Retinal pigment epithelial cell (primary cell): ENCODE measurements at regions not wholly inside any gene's neighbourhood (a gene's known extent, or its start where the extent isn't known, plus 50 kb on each side); places are given as distances from the start of the nearest gene placed in this dataset.
"Not testable (repeated sequence)": the region's sequence is repeated elsewhere in the genome, so short reads cannot be mapped to it uniquely, and the experiment has no call there.

ENCODE experiments used
- DNase-seq: peaks from one replicate; pipeline ENCODE4 v3.0.0-alpha.2; 2010; ENCODE audit warnings: low read depth
- H3K4me3 ChIP-seq: 2 replicates; pipeline ENCODE4 v1.5.1; 2011; ENCODE audit warnings: mild to moderate bottlenecking, low read length, control low read depth, moderate library complexity
- TF ChIP-seq, protein P1 (sequence below): conservative IDR thresholded peaks from 2 replicates; pipeline ENCODE4 v1.5.1; 2011; ENCODE audit warnings: low read depth, low read length, control low read depth, inconsistent platforms

DNA sequence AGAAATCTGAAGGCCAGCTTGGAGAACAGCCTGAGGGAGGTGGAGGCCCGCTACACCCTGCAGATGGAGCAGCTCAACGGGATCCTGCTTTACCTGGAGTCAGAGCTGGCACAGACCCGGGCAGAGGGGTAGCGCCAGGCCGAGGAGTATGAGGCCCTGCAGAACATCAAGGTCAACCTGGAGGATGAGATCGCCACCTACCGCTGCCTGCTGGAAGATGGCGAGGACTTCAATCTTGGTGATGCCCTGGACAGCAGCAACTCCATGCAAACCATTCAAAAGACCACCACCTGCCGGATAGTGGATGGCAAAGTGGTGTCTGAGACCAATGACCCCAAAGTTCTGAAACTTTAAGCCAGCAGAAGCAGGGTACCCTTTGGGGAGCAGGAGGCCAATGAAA, 318.4 kb downstream of the ZFHX3 start:
- not testable (repeated sequence) for DNase-seq, H3K4me3 ChIP-seq

DNA sequence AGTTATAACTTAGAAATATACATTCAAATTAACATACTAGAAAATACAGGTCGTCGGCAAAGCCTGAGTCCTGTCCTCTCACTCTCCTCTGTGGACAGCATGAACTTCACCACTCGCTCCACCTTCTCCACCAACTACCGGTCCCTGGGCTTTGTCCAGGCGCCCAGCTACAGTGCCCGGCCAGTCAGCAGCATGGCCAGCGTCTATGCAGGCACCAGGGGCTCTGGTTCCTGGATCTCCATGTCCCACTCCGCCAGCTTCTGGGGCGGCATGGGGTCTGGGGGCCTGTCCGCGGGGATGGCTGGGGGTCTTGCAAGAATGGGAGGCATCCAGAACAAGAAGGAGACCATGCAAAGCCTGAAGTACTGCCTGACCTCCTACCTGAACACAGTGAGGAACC, 319.4 kb downstream of the ZFHX3 start:
- no peak for DNase-seq
- TF ChIP-seq, protein P1, sequence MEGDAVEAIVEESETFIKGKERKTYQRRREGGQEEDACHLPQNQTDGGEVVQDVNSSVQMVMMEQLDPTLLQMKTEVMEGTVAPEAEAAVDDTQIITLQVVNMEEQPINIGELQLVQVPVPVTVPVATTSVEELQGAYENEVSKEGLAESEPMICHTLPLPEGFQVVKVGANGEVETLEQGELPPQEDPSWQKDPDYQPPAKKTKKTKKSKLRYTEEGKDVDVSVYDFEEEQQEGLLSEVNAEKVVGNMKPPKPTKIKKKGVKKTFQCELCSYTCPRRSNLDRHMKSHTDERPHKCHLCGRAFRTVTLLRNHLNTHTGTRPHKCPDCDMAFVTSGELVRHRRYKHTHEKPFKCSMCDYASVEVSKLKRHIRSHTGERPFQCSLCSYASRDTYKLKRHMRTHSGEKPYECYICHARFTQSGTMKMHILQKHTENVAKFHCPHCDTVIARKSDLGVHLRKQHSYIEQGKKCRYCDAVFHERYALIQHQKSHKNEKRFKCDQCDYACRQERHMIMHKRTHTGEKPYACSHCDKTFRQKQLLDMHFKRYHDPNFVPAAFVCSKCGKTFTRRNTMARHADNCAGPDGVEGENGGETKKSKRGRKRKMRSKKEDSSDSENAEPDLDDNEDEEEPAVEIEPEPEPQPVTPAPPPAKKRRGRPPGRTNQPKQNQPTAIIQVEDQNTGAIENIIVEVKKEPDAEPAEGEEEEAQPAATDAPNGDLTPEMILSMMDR: no peak
- H3K4me3 ChIP-seq: no peak overlapping the region

DNA sequence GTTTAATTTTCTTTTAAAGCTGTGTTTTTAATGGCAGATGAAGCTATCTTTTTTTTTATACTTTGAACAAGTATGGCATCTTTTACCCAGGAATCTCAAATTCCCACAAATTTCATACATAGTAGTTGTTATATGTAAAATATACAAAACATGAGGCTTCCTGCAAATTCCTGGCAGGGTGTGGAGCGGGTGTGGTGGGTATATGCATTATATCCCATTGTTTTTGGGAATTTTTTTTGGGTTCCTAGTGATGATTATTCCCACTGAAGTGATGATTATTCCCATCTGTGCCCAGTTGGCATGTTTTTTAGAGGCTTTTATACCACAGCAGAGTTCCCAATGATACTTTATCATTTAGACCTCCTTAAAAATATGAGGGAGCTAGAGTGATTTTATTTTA, 320.4 kb downstream of the ZFHX3 start:
- no peak for DNase-seq
- TF ChIP-seq, protein P1: no peak
- no peak overlapping the region for H3K4me3 ChIP-seq

DNA sequence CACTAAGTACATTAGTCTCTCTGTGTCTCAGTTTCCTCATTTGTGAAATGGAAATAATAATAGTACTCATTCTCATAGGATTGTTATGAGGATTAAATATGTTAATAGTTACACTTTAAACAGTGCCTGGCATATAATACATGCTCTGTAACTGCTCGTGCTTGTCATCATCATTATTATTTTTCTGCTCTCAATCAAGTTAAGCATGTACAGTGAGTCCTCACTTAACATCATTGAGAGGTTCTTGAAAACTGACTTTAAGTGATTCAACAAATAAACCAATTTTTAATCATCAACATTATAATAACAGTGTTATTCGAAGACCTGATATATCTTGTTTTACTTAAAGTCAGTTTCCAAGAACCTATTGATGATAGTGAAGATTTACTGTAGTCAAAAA, 322.3 kb downstream of the ZFHX3 start:
- TF ChIP-seq, protein P1: no peak
- no peak for DNase-seq
- H3K4me3 ChIP-seq: no peak overlapping the region

DNA sequence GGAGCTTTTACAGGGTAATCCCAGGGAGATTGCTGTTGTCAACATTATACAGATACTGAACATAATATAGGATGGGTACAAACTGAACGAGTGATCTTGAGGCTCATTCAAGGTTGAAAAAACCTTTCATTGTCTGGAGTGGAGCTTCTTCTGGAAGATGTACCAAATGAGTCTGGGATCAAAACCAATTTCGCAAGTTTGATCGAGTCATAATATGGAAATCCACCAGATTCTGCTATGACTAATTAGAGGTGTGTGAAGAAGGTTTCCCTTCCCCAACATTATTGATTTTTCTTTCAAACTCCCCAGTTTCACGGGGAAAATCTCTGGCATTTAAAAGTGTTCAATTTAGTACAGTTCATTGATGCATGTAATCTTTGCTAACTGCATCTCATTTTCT, 324.1 kb downstream of the ZFHX3 start:
- TF ChIP-seq, protein P1: no peak
- no peak overlapping the region for H3K4me3 ChIP-seq
- no peak for DNase-seq

DNA sequence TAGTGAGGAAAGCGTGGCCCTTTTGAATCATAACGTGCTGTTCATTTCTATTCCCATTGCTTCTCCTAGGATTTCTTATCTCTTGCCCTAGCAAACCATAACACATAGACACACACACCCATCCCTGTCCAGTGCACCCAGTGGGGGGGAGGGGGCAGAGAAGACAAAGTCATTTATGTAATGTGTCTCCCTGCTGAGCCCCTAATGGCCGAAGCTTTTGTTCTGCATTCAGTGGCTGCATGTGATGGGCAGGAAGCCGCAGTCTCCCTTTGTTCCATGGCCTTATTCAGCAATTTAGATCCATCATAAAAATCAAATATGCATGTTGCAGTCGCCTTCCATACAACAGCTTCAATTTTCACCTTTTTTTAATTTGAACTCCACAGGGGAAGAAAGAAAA, 325.4 kb downstream of the ZFHX3 start:
- DNase-seq: no peak
- H3K4me3 ChIP-seq: no peak overlapping the region
- TF ChIP-seq, protein P1: no peak

DNA sequence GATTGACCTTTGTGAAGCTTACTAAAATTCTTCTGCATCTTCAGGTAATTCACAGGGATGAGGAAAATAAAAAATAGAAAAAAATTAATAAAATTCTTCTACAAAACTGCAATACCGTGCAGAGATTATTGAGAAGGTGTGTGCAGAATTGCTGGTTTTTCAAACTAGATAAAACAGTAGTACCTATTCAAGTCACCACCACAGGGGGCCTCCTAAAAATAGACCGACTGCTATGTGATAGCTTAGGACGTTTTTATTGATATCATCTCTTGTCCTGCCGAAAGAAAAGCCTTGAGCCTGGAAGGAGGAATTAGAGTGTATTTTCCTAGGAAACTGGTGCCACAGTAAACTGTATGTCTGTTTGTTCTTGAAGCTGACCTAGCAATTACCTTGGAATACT, 325.9 kb downstream of the ZFHX3 start:
- TF ChIP-seq, protein P1: no peak
- no peak overlapping the region for H3K4me3 ChIP-seq
- DNase-seq: no peak

DNA sequence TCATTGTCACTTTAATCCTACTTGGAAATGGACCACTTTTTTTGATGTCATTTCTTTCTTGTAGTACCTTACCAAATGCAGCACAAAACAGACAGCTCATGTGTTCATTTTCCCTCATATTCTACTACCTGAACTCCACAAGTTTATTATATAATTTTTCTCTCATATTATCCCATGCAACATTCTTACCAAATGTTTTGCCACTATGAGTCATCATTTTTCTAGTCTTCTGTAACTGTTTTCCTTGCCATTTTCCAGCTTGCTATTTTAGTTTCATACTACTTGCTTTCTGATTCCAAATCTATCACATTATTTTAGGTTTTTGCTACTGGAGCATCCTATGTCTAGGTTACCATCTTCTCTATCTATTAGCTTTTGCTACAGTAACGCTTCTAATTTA, 332.7 kb downstream of the ZFHX3 start:
- TF ChIP-seq, protein P1: no peak
- H3K4me3 ChIP-seq: no peak overlapping the region
- no peak for DNase-seq
